A172 (cell line): ENCODE measurements at regions not wholly inside any gene's neighbourhood (a gene's known extent, or its start where the extent isn't known, plus 50 kb on each side); places are given as distances from the start of the nearest gene placed in this dataset.
"Not testable (repeated sequence)": the region's sequence is repeated elsewhere in the genome, so short reads cannot be mapped to it uniquely, and the experiment has no call there.

Source experiments
- DNase-seq: peaks from one replicate; pipeline ENCODE4 v3.0.0-alpha.2; 2015; ENCODE audit warnings: low spot score

DNA sequence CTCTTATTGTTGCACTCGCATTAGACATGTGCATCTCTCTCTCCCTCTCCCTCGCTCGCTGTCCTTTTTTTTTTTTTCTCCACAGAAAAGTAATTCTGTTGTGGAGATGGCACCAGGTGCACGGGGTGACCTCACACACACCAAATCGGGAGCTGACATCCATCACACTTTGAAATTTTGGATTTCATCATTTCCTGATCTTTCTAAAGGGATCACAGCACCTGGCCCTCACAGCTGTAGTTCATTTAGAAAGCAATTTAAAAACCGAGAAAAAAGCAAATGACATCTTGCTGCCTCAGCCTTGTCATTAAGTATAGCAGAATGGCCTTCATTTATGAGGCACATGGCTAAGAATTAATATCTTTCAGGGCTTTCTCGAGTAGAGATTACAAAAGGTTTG, 717.2 kb downstream of the RNF144A start:
- no peak for DNase-seq

DNA sequence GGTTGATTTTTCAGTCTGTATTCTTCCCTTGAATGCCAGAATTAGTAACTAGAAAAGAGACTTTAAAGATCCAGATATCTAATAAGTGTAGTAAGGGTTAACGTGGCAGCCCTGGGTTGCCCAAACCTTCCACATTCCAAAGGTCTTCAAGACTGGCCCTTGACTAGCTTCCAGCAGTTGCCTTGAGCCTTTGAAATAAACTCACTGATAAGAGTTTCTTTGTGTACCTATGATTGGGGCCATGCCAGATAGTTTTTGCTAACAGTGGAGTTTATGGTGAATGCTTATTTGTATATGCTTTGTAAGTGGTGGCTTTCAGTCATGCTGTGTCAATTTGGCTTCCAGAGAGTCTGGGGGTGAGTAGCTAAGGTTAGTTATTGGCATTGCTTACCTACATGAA, 722.3 kb downstream of the RNF144A start:
- no peak for DNase-seq

DNA sequence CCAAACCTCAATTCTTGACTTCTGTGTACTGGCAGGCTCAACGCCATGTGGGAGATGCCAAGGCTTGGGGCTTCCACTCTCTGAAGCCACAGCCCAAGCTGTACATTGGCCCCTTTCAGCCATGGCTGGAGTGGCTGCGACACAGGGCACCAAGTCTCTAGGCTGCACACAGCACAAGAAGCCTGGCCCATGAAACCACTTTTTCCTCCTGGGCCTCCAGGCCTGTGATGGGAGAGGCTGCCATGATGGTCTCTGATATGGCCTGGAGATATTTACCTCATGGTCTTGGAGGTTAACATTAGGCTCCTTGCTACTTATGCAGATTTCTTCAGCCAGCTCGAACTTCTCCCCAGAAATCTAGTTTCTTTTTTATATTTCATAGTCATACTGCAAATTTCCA, 724.1 kb downstream of the RNF144A start:
- not testable (repeated sequence) for DNase-seq

DNA sequence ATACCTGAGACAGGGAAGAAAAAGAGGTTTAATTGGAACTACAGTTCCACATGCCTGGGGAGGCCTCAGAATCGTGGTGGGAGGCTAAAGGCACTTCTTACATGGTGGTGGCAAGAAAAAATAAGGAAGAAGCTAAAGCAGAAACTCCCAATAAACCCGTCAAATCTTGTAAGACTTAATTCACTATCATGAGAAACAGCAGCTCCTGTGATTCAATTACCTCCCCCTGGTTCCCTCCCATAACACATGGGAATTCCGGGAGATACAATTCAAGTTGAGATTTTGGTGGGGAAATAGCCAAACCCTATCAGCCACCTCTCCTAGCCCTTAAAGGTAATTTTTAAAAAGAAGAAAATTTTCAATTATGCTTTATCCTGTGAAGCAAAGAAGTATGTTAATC, 728.8 kb downstream of the RNF144A start:
- no peak for DNase-seq

DNA sequence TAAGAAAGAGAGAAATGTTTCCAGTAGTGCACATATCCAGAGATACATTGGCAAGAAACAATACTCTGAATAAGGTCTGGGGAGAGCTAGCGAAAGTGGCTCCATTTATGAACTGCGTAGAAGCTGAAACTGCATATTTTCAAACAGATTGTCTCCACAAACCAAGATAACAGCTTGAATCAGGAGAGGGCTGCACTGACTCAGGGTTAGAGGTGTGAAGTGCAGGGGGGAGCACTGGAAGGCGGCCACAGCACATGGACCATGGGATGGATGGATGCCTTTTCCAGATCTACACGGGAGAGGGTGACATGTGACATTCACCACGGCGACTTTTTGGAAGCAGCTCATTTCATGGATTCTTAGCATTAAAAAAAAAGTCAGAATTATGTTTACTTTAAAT, 729.4 kb downstream of the RNF144A start:
- DNase-seq, result no peak

DNA sequence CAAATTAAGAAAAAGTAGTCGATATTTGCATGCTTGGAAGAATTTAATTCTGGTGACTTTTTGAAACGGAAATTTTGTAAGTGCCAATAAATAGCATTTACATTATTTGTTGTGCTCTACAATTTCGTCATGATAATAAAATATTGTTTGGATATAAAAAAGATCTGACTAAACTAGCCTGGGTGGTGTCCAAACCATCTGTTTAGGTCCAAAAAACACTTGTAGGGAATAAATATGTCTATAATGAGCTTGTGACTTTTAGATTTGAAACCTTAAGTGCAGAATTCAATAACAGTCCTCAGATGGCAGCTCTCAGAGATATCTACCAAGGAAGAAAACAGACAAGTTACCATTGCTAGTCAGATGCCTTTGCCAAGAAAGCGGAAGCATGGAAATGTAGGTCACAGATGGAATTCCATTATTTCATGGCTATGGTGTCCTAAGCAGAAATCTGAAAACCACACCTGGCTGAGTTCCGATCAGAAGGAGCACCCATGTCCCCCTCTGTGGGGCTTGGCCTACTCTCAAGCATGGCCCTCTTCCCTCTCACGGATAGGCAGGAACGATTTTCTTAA, 731.1 kb downstream of the RNF144A start:
- no peak for DNase-seq

DNA sequence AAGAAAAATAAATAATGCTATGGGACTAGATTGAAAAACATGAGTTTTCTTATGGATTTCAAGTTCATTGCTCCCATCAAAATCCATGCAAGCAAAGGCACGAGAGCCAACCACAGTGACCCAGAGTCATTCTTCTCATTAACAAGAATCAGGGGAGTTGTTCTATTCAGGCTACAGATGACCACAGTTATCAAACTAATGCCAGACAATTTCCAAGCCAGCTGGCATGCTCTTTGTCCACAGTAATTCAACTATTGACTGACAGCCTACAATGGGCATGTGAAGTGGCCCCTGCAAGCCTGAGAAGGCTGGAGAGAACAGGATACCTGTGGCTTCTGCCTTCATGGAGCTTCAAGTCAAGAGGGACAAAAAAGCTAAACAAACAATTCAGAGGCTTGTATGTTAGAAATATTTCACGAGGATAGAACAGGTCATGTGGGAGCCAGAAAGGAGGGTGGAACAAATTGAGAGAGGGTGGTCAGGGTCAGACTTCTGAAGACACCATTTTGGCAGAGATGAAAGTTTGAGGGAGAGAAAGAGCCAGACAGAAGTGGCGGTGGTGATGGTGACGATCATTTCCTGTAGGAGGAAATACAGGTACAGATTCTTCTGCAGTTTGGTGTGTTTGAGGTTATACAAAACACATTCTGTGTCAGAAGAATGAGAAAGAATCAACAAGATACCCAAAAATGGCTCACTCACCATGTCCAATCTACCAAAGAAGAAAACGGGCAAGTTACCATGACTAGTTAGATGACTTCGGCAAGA, 732.4 kb downstream of the RNF144A start:
- DNase-seq, result no peak

DNA sequence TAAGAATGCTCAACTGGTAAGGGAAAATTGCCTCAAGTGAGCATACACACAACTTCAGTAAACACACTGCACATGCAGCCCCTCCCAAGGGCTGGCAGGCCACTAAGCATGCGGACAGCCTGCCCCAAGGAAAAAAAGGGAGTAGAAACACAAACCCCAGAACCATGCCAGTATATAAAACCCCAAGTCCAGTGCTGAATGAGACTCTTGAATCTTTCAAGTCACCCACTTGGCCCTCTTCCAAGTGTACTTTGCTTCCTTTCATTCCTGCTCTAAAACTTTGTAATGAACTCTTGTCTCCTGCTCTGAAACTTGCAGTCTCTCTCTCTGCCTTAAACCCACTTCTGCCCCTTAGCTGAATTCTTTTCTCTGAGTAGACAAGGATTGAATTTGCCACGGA, 736.4 kb downstream of the RNF144A start:
- DNase-seq, result no peak

DNA sequence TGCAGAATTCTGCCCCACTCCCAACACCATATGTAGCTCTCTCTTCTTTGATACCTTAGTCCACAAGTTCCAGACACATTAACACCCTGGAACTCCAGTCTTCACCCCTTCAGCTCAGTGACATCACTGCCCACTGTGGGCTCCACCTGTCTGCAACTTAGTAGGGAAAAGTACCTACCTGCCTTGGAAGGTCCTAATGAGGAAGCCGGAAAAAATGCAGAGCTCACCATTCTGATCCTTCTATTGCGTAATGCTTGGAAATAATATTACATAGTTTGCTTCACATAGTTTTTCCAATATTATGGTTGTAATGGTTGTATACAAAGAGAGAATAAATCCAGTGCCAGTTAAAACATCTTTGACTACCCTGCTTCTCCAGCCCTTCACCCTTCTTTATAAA, 738.4 kb downstream of the RNF144A start:
- no peak for DNase-seq

DNA sequence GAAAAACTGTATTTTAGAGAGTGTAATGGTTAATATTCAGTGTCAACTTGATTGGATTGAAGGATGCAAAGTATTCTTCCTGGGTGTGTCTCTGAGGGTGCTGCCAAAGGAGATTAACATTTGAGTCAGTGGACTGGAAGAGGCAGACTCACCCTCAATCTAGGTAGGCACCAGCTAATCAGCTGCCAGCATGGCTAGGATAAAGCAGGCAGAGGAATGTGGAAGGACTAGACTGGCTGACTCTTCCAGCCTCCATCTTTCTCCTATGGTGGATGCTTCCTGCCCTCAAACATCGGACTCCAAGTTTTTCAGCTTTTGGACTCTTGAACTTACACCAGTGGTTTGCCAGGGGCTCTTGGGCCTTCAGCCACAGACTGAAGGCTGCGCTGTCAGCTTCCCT, 740.3 kb downstream of the RNF144A start:
- not testable (repeated sequence) for DNase-seq

DNA sequence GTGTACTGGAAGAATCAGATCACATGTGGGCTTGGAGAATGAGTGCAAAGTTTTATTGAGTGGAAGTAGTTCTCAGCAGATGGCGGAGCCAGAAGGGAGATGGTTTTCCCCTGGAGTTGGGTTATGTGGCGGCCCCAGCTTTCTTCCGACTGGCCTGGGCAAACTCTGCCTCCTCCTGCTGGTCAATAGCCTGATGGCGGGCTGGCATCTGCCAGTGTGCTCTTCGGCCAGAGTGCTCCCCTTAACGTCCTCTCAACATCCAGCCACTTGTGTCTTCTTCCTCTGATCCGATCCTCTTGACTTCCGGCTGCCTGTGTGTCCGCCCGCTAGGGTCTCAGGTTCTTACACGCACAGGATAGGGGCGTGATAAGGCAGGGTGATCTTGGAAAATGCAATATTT, 741.3 kb downstream of the RNF144A start:
- DNase-seq, result no peak

DNA sequence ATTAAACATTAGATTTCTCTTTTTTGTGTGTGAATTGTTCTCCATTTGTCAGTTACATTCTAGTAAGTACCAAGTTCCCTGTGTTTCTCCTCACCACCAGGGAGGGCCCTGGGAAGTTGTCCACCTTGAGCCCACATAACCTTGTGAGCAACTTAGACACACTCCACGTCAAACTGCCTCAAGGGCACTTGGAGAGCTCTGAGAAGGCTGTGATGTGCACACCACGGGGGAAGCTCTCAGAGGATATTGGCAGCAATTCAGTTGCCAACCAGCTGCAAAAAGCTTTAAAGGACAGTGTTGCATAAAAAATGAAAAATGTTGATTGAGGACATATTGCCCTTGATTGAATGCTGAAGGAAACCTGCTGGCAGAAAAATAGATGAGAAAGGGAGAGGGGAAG, 743.6 kb downstream of the RNF144A start:
- no peak for DNase-seq

DNA sequence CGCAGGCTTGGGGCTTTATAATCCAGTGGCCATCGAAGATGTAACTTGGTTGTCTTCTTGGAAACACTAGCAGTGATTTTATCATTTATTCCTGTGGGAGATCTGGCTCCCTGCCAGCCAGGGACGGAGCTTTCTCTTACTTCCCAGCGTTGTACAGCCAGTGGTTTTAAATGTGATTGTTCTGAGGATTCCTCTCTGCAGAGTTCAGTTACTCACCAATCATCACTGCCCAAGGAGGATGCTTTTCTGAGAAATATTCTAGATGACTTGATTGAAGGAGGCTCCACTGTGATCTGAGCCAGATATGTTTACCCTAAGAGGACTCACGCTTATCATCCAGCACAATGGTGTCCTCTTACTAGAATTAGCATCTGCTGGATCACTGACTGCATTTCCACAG, 744.3 kb downstream of the RNF144A start:
- DNase-seq, result no peak

DNA sequence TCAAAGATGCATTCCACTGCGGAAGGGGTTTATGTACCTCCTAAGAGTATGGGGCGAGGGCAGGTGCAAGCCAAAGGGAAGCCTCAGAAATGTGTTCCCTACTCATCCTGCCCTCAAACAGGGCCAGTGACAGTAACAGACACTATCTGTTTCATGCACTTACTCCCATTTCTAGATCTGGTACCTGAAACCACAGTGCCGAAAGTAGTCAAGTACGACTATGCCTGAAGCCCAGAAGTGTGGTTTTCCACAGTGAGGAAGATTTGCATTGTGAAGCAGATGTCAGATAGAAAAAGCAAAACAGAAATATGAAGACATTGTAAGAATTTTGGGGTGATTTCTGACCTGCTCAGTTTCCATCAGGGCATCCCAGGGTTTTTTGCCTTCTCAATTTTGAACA, 748.7 kb downstream of the RNF144A start:
- DNase-seq, result no peak

DNA sequence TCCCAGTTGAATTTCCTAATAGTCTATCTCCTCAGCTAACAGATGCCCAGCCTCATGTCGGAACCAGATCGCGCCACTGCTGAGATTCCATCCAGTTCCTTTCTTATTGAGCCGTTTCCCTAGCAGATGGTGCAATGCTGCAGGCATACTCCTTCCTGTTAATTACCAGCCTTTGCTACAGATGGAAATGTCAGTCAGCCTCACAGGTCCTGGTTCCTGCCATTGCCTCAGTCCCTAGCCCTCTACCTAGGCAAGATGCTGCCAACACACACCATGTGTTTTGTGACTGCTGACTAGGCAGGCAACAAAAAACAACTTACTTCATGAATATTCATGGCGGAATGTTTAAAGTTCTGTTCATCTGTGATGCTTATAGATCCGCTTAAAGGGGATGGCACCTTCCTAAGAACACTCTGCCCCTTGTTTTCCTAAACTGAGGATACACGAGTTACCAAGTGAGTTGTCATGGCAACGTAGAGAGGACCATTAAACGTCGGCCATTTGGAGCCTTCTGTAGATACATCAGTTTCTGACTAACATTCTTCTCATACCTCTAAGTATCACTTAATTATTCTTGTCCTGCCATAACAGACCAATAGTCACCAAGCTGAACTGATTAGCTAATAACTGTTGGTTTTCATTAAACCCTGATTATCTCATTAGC, 749.5 kb downstream of the RNF144A start:
- no peak for DNase-seq

DNA sequence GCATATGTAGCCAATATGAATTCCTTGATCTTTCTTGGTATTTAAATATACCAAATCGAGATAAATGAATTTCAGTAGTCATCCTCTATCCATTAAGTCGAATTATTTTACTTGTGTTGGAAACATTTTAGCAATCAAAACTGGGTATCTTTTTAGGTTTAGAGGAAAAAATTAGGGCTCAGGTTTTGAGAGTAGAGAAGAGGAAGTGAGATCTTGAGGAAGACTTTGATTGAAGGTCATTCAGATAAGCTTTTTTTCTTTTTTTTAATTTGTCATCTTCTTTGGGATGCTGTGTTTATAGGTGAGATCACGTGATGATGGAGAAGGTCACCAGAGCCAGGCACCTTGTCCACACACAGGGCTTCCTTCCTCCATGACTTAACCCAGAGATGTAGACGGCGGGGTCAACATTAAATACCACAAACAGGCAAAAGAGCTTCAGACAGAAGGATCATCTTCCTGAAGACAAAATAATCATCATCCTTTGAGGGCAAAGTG, 750.1 kb downstream of the RNF144A start:
- DNase-seq, result no peak

DNA sequence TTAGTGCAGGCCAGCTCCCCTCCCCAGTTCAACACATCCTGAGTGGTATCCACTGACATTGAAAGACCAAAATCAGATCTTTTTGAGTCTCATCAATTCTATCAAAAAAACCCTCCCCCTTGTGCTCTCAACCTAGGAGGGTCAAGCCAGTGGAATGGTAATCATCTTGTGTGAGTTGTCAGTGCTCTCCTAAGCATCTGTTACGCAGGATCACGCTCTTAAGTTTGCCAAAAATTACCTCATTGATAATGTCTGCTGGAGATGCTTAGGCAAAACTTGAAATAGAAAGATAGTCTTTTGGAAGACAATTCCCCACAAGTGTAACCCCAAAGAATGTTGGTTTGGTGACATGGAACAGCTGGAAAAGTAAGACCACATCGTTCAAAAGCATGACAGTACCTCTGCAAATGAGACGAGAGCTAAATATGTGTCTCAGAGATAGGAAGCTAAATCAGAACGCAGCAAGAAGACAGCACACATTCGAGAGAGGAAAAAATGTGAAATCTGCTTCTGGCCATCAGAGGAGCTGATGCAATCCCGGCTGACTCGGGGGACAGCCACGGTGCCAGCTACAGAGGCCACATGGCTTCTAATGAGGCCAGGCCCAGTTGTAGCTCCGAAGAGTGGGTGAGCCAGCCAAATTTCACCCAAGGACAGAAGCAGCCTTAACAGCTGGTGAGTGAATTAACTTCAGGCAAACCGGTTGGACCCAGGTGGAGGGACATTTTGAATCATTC, 753.9 kb downstream of the RNF144A start:
- DNase-seq, result no peak

DNA sequence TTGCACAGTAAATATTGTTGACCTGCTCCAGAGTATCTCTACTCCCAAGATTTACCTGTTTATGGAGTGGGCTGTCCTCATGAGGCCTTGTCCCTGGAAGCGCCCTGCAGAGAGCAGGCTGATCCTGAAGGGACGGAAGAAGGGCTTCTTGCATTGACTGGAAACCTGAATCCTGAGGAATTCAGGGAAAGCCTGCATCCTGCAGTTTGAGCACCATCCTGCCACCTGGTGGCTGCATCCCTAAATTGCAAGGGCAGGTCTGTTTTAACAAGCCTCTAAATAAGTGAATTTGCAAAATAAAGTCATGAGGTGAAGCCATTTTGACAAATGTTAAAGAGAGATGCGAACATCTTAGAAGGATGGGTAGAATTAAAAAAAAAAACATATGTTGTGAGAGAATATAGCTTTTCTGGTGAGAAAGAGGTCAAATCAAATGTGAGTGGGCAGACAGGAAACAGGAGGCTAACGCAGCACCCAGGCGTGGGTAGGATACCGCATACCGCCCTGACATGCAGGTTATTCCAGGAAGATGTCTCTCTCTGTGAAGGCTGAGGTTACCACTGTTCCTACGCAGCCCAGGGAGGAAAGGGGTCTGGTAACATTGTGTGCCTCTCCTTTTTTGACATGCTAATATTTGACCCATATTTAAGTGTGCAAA, 754.9 kb downstream of the RNF144A start:
- no peak for DNase-seq

DNA sequence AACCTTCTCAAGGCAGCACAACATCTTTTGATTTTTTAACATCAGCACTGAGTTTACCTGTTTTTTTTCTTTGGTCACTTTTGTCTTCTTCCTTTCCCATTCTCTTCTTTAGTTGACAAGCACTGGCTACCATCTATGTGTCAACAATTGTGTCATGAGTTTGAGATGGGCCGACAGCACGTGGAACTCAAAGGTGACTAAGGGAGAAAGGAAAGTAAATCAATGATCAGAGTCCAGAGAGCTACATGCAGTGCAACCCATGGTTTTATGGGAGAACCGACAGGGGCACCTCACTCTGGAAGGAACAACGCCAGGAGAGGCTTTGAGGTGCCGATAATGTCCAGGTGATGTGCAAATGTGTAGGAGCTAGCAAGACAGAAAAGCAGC, 755.5 kb downstream of the RNF144A start:
- DNase-seq, result no peak

DNA sequence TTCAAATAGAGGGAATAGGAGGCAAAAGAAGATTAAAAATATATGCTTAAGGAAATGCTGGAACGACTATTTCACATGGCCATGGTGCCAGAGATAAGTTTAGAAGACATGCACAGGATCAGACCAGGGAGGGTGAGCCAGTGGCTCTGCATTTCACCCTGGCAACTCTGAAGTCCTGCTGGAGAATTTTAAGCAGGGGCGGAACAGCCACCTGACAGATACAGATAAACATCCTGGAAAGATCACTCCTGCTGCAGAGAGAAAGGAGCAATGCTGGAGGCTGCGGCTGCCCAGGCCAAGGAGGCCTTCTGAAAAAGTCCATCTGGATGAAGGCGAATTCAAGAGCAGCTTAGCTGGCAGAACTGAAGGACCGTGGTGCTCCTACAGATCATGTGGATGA, 755.9 kb downstream of the RNF144A start:
- no peak for DNase-seq

DNA sequence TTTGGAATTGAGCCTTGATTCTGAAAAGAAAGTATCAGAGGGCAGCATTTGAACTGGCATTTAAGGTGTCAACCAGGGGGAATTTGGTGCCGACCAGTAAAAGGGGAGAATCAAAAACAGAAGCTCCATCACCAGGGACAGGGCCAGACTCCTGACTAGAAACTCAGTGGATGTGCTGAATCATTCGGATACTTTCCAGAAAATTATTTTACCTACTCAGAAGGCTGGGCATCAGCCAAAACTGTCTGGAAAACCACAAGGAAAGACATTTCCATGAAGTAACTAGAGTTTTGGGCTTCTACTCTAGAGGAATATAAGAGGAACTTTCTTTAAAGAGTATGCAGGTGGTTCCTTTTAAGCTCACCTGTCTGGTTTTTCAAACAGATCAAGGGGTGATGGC, 756.6 kb downstream of the RNF144A start:
- peak; percentile 35 for DNase-seq

DNA sequence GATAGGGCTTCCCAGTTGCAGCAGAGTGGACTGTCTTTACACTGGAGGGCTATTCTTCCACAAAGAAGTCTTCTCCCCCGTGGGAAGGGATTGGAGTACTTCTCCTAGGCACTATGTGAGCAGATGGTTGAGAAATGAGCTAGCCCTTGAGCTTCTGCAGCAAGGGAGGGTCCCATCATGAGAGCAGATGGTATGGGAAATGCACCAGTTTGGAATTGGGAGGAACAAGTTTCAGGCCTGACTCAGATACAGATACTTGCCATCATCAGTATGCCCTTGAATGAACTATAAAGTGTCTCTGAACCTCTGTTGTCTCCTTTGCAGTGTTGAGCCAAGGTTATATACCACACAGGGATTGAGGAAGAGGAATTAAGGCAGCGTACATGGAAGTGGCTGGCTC, 757.4 kb downstream of the RNF144A start:
- DNase-seq, result no peak
